ENCODE measurements at regions not wholly inside any gene's neighbourhood (a gene's known extent, or its start where the extent isn't known, plus 50 kb on each side); places are given as distances from the start of the nearest gene placed in this dataset.
"Not testable (repeated sequence)": the region's sequence is repeated elsewhere in the genome, so short reads cannot be mapped to it uniquely, and the experiment has no call there.

- H3K9me1 ChIP-seq (replicated peaks; ENCODE audit: control insufficient read depth, extremely low read depth, insufficient read depth, low read length); H3K9me3 ChIP-seq (replicated peaks; ENCODE audit: control insufficient read depth, insufficient read depth, low read length); H4K20me1 ChIP-seq (replicated peaks; ENCODE audit: control insufficient read depth, extremely low read depth, insufficient read depth, low read length); H3K4me3 ChIP-seq (replicated peaks in 1 of 3; ENCODE audit: insufficient read depth in 1 of 3, low read depth in 1 of 3, low read length in 3 of 3); intact Hi-C loops (cut with micrococcal nuclease); DNase-seq (ENCODE audit: low read depth, low spot score); BruUV-seq (replicated peaks); H2AFZ ChIP-seq (ENCODE audit: low read depth, low read length); dilution Hi-C loops (cut with MboI; ENCODE audit: extremely low pct_ligation_motif_present, low sequenced_read_pairs); H3K4me1 ChIP-seq (ENCODE audit: control insufficient read depth, extremely low read depth, insufficient read depth, low read length); H3K79me2 ChIP-seq (ENCODE audit: control insufficient read depth, insufficient read depth, low read length); H3K27ac ChIP-seq (ENCODE audit: insufficient read depth, low read depth, low read length); H3K27me3 ChIP-seq (ENCODE audit: control insufficient read depth in 2 of 2, insufficient read depth in 2 of 2, low read length in 2 of 2); H3K36me3 ChIP-seq (ENCODE audit: control insufficient read depth in 2 of 2, extremely low read depth in 1 of 2, insufficient read depth in 2 of 2, low read length in 2 of 2); FAIRE-seq; H3K4me2 ChIP-seq (ENCODE audit: insufficient read depth, low read length); POLR2A ChIA-PET; H3K9ac ChIP-seq (replicated peaks; ENCODE audit: extremely low read depth, insufficient read depth, low read length): not testable (repeated sequence)
- CTCF ChIA-PET: interaction anchor here (1.0 kb wide), 1 partner anchor 213 kb away, joined by 3 read pairs; no protein-coding TSS in a partner anchor
These were observed 91.2 kb upstream of the CRYM start for GRCh38 chr16:21368973-21369942.

GRCh38 chr16:21367733-21368421 is 89.8 kb upstream of the CRYM start:
- intact Hi-C loops (cut with micrococcal nuclease); FAIRE-seq; H3K4me2 ChIP-seq (ENCODE audit: insufficient read depth, low read length); POLR2A ChIA-PET; H3K4me3 ChIP-seq (replicated peaks in 1 of 3; ENCODE audit: insufficient read depth in 1 of 3, low read depth in 1 of 3, low read length in 3 of 3); H3K36me3 ChIP-seq (ENCODE audit: control insufficient read depth in 2 of 2, extremely low read depth in 1 of 2, insufficient read depth in 2 of 2, low read length in 2 of 2); H3K27me3 ChIP-seq (ENCODE audit: control insufficient read depth in 2 of 2, insufficient read depth in 2 of 2, low read length in 2 of 2); DNase-seq (ENCODE audit: low read depth, low spot score); H3K9me3 ChIP-seq (replicated peaks; ENCODE audit: control insufficient read depth, insufficient read depth, low read length); CTCF ChIA-PET; H3K9me1 ChIP-seq (replicated peaks; ENCODE audit: control insufficient read depth, extremely low read depth, insufficient read depth, low read length); H3K79me2 ChIP-seq (ENCODE audit: control insufficient read depth, insufficient read depth, low read length); H3K27ac ChIP-seq (ENCODE audit: insufficient read depth, low read depth, low read length); H3K9ac ChIP-seq (replicated peaks; ENCODE audit: extremely low read depth, insufficient read depth, low read length); H2AFZ ChIP-seq (ENCODE audit: low read depth, low read length); BruUV-seq (replicated peaks); H4K20me1 ChIP-seq (replicated peaks; ENCODE audit: control insufficient read depth, extremely low read depth, insufficient read depth, low read length); H3K4me1 ChIP-seq (ENCODE audit: control insufficient read depth, extremely low read depth, insufficient read depth, low read length); dilution Hi-C loops (cut with MboI; ENCODE audit: extremely low pct_ligation_motif_present, low sequenced_read_pairs): not testable (repeated sequence)

GRCh38 chr16:21366998-21367397 is 88.9 kb upstream of the CRYM start:
- H3K36me3 ChIP-seq (ENCODE audit: control insufficient read depth in 2 of 2, extremely low read depth in 1 of 2, insufficient read depth in 2 of 2, low read length in 2 of 2); H3K9me1 ChIP-seq (replicated peaks; ENCODE audit: control insufficient read depth, extremely low read depth, insufficient read depth, low read length); DNase-seq (ENCODE audit: low read depth, low spot score); BruUV-seq (replicated peaks); dilution Hi-C loops (cut with MboI; ENCODE audit: extremely low pct_ligation_motif_present, low sequenced_read_pairs); H3K4me3 ChIP-seq (replicated peaks in 1 of 3; ENCODE audit: insufficient read depth in 1 of 3, low read depth in 1 of 3, low read length in 3 of 3); H3K9ac ChIP-seq (replicated peaks; ENCODE audit: extremely low read depth, insufficient read depth, low read length); FAIRE-seq; H4K20me1 ChIP-seq (replicated peaks; ENCODE audit: control insufficient read depth, extremely low read depth, insufficient read depth, low read length); H3K79me2 ChIP-seq (ENCODE audit: control insufficient read depth, insufficient read depth, low read length); H3K27ac ChIP-seq (ENCODE audit: insufficient read depth, low read depth, low read length); H3K4me2 ChIP-seq (ENCODE audit: insufficient read depth, low read length); H2AFZ ChIP-seq (ENCODE audit: low read depth, low read length); POLR2A ChIA-PET; H3K4me1 ChIP-seq (ENCODE audit: control insufficient read depth, extremely low read depth, insufficient read depth, low read length); H3K27me3 ChIP-seq (ENCODE audit: control insufficient read depth in 2 of 2, insufficient read depth in 2 of 2, low read length in 2 of 2); CTCF ChIA-PET; intact Hi-C loops (cut with micrococcal nuclease); H3K9me3 ChIP-seq (replicated peaks; ENCODE audit: control insufficient read depth, insufficient read depth, low read length): not testable (repeated sequence)

GRCh38 chr16:21365541-21365940 is 87.5 kb upstream of the CRYM start:
- H3K9me3 ChIP-seq (replicated peaks; ENCODE audit: control insufficient read depth, insufficient read depth, low read length); H2AFZ ChIP-seq (ENCODE audit: low read depth, low read length); BruUV-seq (replicated peaks); H3K27ac ChIP-seq (ENCODE audit: insufficient read depth, low read depth, low read length); H3K4me3 ChIP-seq (replicated peaks in 1 of 3; ENCODE audit: insufficient read depth in 1 of 3, low read depth in 1 of 3, low read length in 3 of 3); H3K9ac ChIP-seq (replicated peaks; ENCODE audit: extremely low read depth, insufficient read depth, low read length); DNase-seq (ENCODE audit: low read depth, low spot score); H3K4me2 ChIP-seq (ENCODE audit: insufficient read depth, low read length); H3K4me1 ChIP-seq (ENCODE audit: control insufficient read depth, extremely low read depth, insufficient read depth, low read length); H3K79me2 ChIP-seq (ENCODE audit: control insufficient read depth, insufficient read depth, low read length); CTCF ChIA-PET; H3K9me1 ChIP-seq (replicated peaks; ENCODE audit: control insufficient read depth, extremely low read depth, insufficient read depth, low read length); intact Hi-C loops (cut with micrococcal nuclease); dilution Hi-C loops (cut with MboI; ENCODE audit: extremely low pct_ligation_motif_present, low sequenced_read_pairs); H3K36me3 ChIP-seq (ENCODE audit: control insufficient read depth in 2 of 2, extremely low read depth in 1 of 2, insufficient read depth in 2 of 2, low read length in 2 of 2); FAIRE-seq; H4K20me1 ChIP-seq (replicated peaks; ENCODE audit: control insufficient read depth, extremely low read depth, insufficient read depth, low read length); H3K27me3 ChIP-seq (ENCODE audit: control insufficient read depth in 2 of 2, insufficient read depth in 2 of 2, low read length in 2 of 2); POLR2A ChIA-PET: not testable (repeated sequence)

All from endothelial cell of umbilical vein (primary cell).